K562 (cell line): ENCODE measurements at regions not wholly inside any gene's neighbourhood (a gene's known extent, or its start where the extent isn't known, plus 50 kb on each side); places are given as distances from the start of the nearest gene placed in this dataset.

Source experiments
- ATAC-seq: fragments of 200-7000 bp; cut with Tn5 transposase; 3 replicates; pipeline ENCODE4 v1.9.1; 2020; ENCODE audit warnings: moderate library complexity
- BruUV-seq: library from RNA; stranded (reverse); fragments of 400-500 nt; replicated peaks from 2 replicates; lab custom pipeline; 2021; lab: Mats Ljungman, UMichigan
- CTCF ChIA-PET: fragments of 300-600 bp; formaldehyde crosslinking; extraction: SDS; loops from one replicate; lab custom pipeline; 2021; ENCODE audit warnings: low intra/inter-chr PET ratio; lab: Yijun Ruan, JAX
- POLR2A ChIA-PET: fragments of 300-600, 350-650 bp; sonication (Branson Sonifier 250); formaldehyde crosslinking; extraction: SDS; loops from one replicate; lab custom pipeline; 2021; ENCODE audit warnings: antibody characterized with exemption, inconsistent platforms; lab: Yijun Ruan, JAX
- DNase-seq, 4 experiments: peaks; one replicate each; pipeline versions ENCODE4 v3.0.0 to v3.0.0-alpha.2; 2011 to 2018; ENCODE audit warnings: low spot score in 3 of 4, mixed read lengths in 3 of 4; ENCODE audit errors: extremely low read depth in 1 of 4
- FAIRE-seq: peaks from 2 replicates; lab custom pipeline; 2011; peaks lifted over from hg19 to GRCh38; lab: Jason Lieb, UNC
- H2AFZ ChIP-seq: 2 replicates; pipeline ENCODE4 v1.6.0; 2011; ENCODE audit warnings: low read depth, low read length, control low read depth, inconsistent platforms
- H3K27ac ChIP-seq: fragments of 200-600 bp; 3 replicates; pipeline ENCODE4 v1.8.0; 2011; ENCODE audit warnings: low read depth, mild to moderate bottlenecking, control low read depth, inconsistent platforms, low read length, moderate library complexity, mixed read lengths; ENCODE audit errors: extremely low read depth
- H3K27me3 ChIP-seq, 2 experiments: fragments of 300-600 bp in 1 of 2; 2 replicates in 1 of 2; 3 replicates in 1 of 2; pipeline versions ENCODE4 v1.6.0 to v1.8.0; 2011; ENCODE audit warnings: inconsistent platforms in 2 of 2, low read length in 2 of 2, mild to moderate bottlenecking in 1 of 2, mixed read lengths in 1 of 2, moderate library complexity in 1 of 2; ENCODE audit not compliant: control insufficient read depth in 2 of 2, insufficient read depth in 2 of 2
- H3K36me3 ChIP-seq: fragments of 300-600 bp; 3 replicates; pipeline ENCODE4 v1.8.0; 2011; ENCODE audit warnings: mild to moderate bottlenecking, low read length, inconsistent platforms; ENCODE audit not compliant: control insufficient read depth, insufficient read depth
- H3K4me1 ChIP-seq, 2 experiments: fragments of 200-600 bp in 1 of 2; replicated peaks in 1 of 2; 2 replicates in 1 of 2; 3 replicates in 1 of 2; pipeline versions ENCODE4 v1.5.1 to v1.8.0; 2011; ENCODE audit warnings: inconsistent platforms in 2 of 2, low read length in 2 of 2, mild to moderate bottlenecking in 1 of 2, mixed read lengths in 1 of 2, moderate library complexity in 1 of 2; ENCODE audit not compliant: control insufficient read depth in 2 of 2, insufficient read depth in 2 of 2
- H3K4me2 ChIP-seq: 2 replicates; pipeline ENCODE4 v1.6.1; 2011; ENCODE audit warnings: low read length, control low read depth, inconsistent platforms, mixed read lengths; ENCODE audit not compliant: insufficient read depth
- H3K4me3 ChIP-seq: fragments of 200-600 bp; sonication (generic), shearing (Covaris generic); 2 replicates; pipeline ENCODE4 v1.5.1; 2016; ENCODE audit warnings: control low read depth, inconsistent platforms
- H3K79me2 ChIP-seq: fragments of 200-600 bp; 3 replicates; pipeline ENCODE4 v1.8.0; 2011; ENCODE audit warnings: low read length, inconsistent platforms; ENCODE audit not compliant: control insufficient read depth, insufficient read depth
- H3K9ac ChIP-seq, 2 experiments: 2 replicates each; pipeline versions ENCODE4 v1.6.0 to v1.6.1; 2011; ENCODE audit warnings: low read depth in 2 of 2, low read length in 2 of 2, control low read depth in 1 of 2, inconsistent platforms in 1 of 2, mild to moderate bottlenecking in 1 of 2, mixed read lengths in 1 of 2; ENCODE audit not compliant: insufficient read depth in 1 of 2
- H3K9me1 ChIP-seq: one replicate; pipeline ENCODE4 v1.6.0; 2011; ENCODE audit warnings: inconsistent platforms, mild to moderate bottlenecking, low read length, moderate library complexity; ENCODE audit not compliant: control insufficient read depth, insufficient read depth
- H3K9me3 ChIP-seq: replicated peaks from 2 replicates; pipeline ENCODE4 v1.5.1; 2011; ENCODE audit warnings: low read depth, low read length, inconsistent platforms; ENCODE audit not compliant: control insufficient read depth, insufficient read depth
- H4K20me1 ChIP-seq: replicated peaks from 2 replicates; pipeline ENCODE4 v1.6.1; 2011; ENCODE audit warnings: low read length, inconsistent platforms, mixed read lengths; ENCODE audit not compliant: control insufficient read depth, insufficient read depth
- CBFB ChIP-seq: sonication (generic); formaldehyde crosslinking; IDR thresholded peaks from 2 replicates; pipeline ENCODE4 v1.4.0; 2020; ENCODE audit warnings: mild to moderate bottlenecking, missing genetic modification reagents
- DACH1 ChIP-seq: fragments of 450-650 bp; IDR thresholded peaks from 2 replicates; pipeline ENCODE4 v1.6.1; 2018; ENCODE audit not compliant: partially characterized antibody
- EZH2 ChIP-seq: IDR thresholded peaks from 2 replicates; pipeline ENCODE4 v1.6.1; 2012; ENCODE audit warnings: low read depth, mild to moderate bottlenecking, inconsistent platforms, low read length, borderline replicate concordance
- GATAD2B ChIP-seq: fragments of 450-650 bp; IDR thresholded peaks from 2 replicates; pipeline ENCODE4 v1.6.1; 2017; ENCODE audit warnings: mild to moderate bottlenecking, borderline replicate concordance
- HNRNPLL ChIP-seq: fragments of 200-400 bp; formaldehyde crosslinking; IDR thresholded peaks from 2 replicates; pipeline ENCODE4 v1.6.1; 2017; ENCODE audit warnings: low read length, low read depth, mild to moderate bottlenecking; ENCODE audit not compliant: poor library complexity, severe bottlenecking
- MCM7 ChIP-seq, 2 experiments: fragments of 450-650 bp; IDR thresholded peaks; 2 replicates each; pipeline ENCODE4 v1.6.1; 2016 to 2018
- MED1 ChIP-seq: sonication (generic); formaldehyde crosslinking; IDR thresholded peaks from 2 replicates; pipeline ENCODE4 v1.8.1; 2023; ENCODE audit warnings: missing genetic modification reagents, borderline replicate concordance
- PHTF2 ChIP-seq: fragments of 250-450 bp; sonication (Bioruptor Pico); IDR thresholded peaks from 2 replicates; pipeline ENCODE4 v1.5.0; 2021; ENCODE audit warnings: mild to moderate bottlenecking
- POLR2H ChIP-seq: IDR thresholded peaks from 2 replicates; pipeline ENCODE4 v1.6.1; 2016; ENCODE audit warnings: missing genetic modification characterization, low read depth, mild to moderate bottlenecking, control low read depth, missing compliant biosample characterization, moderate library complexity
- STAT5B ChIP-seq: fragments of 250-450 bp; sonication (Bioruptor Pico); IDR thresholded peaks from 2 replicates; pipeline ENCODE4 v1.8.0; 2021; ENCODE audit warnings: mild to moderate bottlenecking, inconsistent platforms
- TAF7 ChIP-seq: fragments of 450-650 bp; IDR thresholded peaks from 2 replicates; pipeline ENCODE4 v1.6.1; 2016; ENCODE audit warnings: missing genetic modification characterization, missing compliant biosample characterization
- ZNF23 ChIP-seq: fragments of 250-450 bp; sonication (Bioruptor Pico); IDR thresholded peaks from 2 replicates; pipeline ENCODE4 v1.4.0; 2020; ENCODE audit warnings: mild to moderate bottlenecking
- ZNF3 ChIP-seq: fragments of 250-450 bp; sonication (Bioruptor Pico); IDR thresholded peaks from 2 replicates; pipeline ENCODE4 v1.5.0; 2021; ENCODE audit warnings: mild to moderate bottlenecking, moderate library complexity
- ZNF347 ChIP-seq: fragments of 450-650 bp; formaldehyde crosslinking; IDR thresholded peaks from 2 replicates; pipeline ENCODE4 v1.4.0; 2020; ENCODE audit warnings: low read depth, mild to moderate bottlenecking, moderate library complexity
- WGBS: fragments of 100-300 bp; shearing (Covaris generic); methylation state at CpG from one replicate; pipeline ENCODE4 v1.1.6; 2016; ENCODE audit warnings: low coverage, mixed read lengths; ENCODE audit not compliant: insufficient coverage; ENCODE audit errors: missing lambda C conversion rate; 5-methylcytosine and 5-hydroxymethylcytosine counted together
- in situ Hi-C: fragments of 300-500 bp; cut with MboI; formaldehyde crosslinking; loops from 4 replicates; pipeline ENCODE4 v1.15.0; 2018; ENCODE audit warnings: inconsistent platforms, mixed read lengths
- intact Hi-C: fragments of 100-400 bp; cut with micrococcal nuclease; formaldehyde crosslinking; loops from 2 replicates; pipeline ENCODE4 v1.14.2; 2022
- TF ChIP-seq, protein P1 (sequence below): fragments of 250-450 bp; sonication (Bioruptor Pico); IDR thresholded peaks from 2 replicates; pipeline ENCODE4 v1.5.0; 2021
- TF ChIP-seq, protein P2 (sequence below): fragments of 450-650 bp; formaldehyde crosslinking; conservative IDR thresholded peaks from 2 replicates; pipeline ENCODE4 v1.4.0; 2022; ENCODE audit warnings: mild to moderate bottlenecking, missing genetic modification characterization
- TF ChIP-seq, protein P3 (sequence below): IDR thresholded peaks from 2 replicates; pipeline ENCODE4 v1.6.1; 2016; ENCODE audit warnings: missing genetic modification characterization, missing compliant biosample characterization

DNA sequence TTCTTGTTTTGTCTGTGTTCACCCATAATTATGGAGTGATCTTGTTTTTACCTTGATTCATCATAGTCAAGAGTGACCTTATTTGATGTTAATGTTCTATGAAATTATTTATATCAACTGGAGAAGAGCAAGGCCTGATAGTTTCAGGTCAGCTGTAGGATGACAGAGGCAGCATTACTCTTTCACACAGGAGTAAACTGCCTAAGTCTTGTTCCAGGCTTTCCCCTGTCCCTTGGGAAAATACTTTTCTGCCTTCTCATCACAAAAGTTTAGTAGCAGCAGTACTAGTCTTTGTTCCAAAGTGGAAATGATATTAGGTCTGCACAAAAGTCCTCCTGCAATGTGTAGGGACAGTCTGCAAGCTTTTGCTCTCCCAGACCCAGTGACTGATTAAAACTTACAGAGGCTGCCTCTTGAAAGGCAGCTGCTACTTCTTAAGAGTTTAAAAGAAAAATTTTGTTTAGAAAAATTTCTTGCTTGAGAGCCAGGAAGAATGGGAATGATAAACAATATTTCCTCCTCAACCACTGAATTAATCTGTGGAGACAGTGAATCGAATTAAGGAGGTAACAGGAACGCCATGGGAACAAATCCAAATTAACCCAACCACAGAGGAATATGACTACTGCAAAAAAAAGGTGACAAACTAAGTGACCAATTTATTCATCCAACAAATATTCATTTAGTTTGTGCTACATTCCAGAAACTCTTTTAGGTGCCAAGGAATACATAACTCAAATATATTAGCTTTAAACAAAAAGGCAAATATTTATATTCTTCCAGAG lies 991.4 kb upstream of the PABPC4L start:
- Histone ChIP-seq H3K9ac (no peak overlapping the region), H3K4me1 (no peaks in the 10 kb centered on the region), H2AFZ (no peak overlapping the region), H3K27me3 (no peaks in the 10 kb centered on the region), H3K79me2 (no peaks in the 10 kb centered on the region), H3K36me3 (no peaks in the 10 kb centered on the region), H3K4me2 (no peak overlapping the region), H3K4me3 (no peak overlapping the region), H4K20me1 (no peaks in the 10 kb centered on the region)
- ChIA-PET POLR2A (no interaction called here), CTCF (no interaction called here)
- 0% methylated on average over 2 of the region's 2 CpGs for WGBS
- DNase-seq (no peak), ATAC-seq (no peak)
- in situ Hi-C loops = no loop called here
- no TSS peak for BruUV-seq
- TF ChIP-seq PHTF2 (CRISPR knock-in tag) (no peak), MCM7 (IDR thresholded peaks at IDR 0.05) (no peak), POLR2H (tag) (no peak), HNRNPLL (no peak), STAT5B (CRISPR knock-in tag) (no peak), CBFB (no peak), EZH2 (no peak), ZNF3 (CRISPR knock-in tag) (no peak), ZNF23 (CRISPR knock-in tag) (no peak), MED1 (CRISPR knock-in tag) (no peak), TAF7 (tag) (no peak), GATAD2B (no peak), ZNF347 (no peak), DACH1 (no peak)
- TF ChIP-seq, protein P1, sequence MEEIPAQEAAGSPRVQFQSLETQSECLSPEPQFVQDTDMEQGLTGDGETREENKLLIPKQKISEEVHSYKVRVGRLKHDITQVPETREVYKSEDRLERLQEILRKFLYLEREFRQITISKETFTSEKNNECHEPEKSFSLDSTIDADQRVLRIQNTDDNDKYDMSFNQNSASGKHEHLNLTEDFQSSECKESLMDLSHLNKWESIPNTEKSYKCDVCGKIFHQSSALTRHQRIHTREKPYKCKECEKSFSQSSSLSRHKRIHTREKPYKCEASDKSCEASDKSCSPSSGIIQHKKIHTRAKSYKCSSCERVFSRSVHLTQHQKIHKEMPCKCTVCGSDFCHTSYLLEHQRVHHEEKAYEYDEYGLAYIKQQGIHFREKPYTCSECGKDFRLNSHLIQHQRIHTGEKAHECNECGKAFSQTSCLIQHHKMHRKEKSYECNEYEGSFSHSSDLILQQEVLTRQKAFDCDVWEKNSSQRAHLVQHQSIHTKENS (CRISPR knock-in tag) = no peak
- TF ChIP-seq, protein P2, sequence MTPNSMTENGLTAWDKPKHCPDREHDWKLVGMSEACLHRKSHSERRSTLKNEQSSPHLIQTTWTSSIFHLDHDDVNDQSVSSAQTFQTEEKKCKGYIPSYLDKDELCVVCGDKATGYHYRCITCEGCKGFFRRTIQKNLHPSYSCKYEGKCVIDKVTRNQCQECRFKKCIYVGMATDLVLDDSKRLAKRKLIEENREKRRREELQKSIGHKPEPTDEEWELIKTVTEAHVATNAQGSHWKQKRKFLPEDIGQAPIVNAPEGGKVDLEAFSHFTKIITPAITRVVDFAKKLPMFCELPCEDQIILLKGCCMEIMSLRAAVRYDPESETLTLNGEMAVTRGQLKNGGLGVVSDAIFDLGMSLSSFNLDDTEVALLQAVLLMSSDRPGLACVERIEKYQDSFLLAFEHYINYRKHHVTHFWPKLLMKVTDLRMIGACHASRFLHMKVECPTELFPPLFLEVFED (CRISPR knock-in tag) = no peak
- TF ChIP-seq, protein P3, sequence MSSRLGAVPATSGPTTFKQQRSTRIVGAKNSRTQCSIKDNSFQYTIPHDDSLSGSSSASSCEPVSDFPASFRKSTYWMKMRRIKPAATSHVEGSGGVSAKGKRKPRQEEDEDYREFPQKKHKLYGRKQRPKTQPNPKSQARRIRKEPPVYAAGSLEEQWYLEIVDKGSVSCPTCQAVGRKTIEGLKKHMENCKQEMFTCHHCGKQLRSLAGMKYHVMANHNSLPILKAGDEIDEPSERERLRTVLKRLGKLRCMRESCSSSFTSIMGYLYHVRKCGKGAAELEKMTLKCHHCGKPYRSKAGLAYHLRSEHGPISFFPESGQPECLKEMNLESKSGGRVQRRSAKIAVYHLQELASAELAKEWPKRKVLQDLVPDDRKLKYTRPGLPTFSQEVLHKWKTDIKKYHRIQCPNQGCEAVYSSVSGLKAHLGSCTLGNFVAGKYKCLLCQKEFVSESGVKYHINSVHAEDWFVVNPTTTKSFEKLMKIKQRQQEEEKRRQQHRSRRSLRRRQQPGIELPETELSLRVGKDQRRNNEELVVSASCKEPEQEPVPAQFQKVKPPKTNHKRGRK = no peak
- TF ChIP-seq, all 486 proteins: peak for 0
- no peak for FAIRE-seq
- H3K27ac ChIP-seq = no peak overlapping the region
- intact Hi-C loops = no loop called here
- H3K9me1 ChIP-seq = no peaks in the 10 kb centered on the region
- H3K9me3 ChIP-seq = 0 out of 2 replicates have a peak, but pooled peaks cover 3% of the 10 kb centered on the region
